ENCODE measurements at regions not wholly inside any gene's neighbourhood (a gene's known extent, or its start where the extent isn't known, plus 50 kb on each side); places are given as distances from the start of the nearest gene placed in this dataset.

DNA sequence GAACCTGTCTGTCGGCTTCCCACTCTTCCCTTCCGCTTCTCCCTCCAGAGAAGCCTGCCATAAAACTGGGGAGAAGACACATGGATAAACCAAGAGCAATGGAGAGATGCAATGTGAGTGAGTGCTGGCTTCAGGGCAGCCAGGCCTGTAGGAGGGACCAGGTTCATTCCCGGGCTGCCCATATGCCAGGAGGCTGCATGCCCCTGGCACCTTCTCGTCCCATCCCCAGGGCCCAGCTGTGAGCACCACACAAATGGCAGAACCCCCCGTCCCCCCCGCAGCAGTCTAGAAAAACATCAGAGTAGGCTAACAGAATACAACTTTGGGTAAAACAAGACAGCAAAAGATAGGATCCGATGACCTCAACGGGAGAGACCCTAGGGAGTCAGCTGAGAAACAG, 341.3 kb upstream of the SHH start:
- TF ChIP-seq, protein P1, sequence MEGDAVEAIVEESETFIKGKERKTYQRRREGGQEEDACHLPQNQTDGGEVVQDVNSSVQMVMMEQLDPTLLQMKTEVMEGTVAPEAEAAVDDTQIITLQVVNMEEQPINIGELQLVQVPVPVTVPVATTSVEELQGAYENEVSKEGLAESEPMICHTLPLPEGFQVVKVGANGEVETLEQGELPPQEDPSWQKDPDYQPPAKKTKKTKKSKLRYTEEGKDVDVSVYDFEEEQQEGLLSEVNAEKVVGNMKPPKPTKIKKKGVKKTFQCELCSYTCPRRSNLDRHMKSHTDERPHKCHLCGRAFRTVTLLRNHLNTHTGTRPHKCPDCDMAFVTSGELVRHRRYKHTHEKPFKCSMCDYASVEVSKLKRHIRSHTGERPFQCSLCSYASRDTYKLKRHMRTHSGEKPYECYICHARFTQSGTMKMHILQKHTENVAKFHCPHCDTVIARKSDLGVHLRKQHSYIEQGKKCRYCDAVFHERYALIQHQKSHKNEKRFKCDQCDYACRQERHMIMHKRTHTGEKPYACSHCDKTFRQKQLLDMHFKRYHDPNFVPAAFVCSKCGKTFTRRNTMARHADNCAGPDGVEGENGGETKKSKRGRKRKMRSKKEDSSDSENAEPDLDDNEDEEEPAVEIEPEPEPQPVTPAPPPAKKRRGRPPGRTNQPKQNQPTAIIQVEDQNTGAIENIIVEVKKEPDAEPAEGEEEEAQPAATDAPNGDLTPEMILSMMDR (IDR thresholded peaks at IDR 0.05; ENCODE audit: low read depth, low read length, poor library complexity, severe bottlenecking), result no peak
- TF ChIP-seq EZH2phosphoT487 (IDR thresholded peaks at IDR 0.05; ENCODE audit: borderline replicate concordance, low read length), result no peak

Data from DOHH2 (cell line).